GM18951 (cell line): ENCODE measurements at regions not wholly inside any gene's neighbourhood (a gene's known extent, or its start where the extent isn't known, plus 50 kb on each side); places are given as distances from the start of the nearest gene placed in this dataset.

Source experiments
- POLR2A ChIP-seq: IDR thresholded peaks from 4 replicates; pipeline ENCODE4 v1.6.1; 2011; ENCODE audit warnings: mild to moderate bottlenecking; ENCODE audit not compliant: insufficient read length, insufficient read depth; ENCODE audit errors: extremely low read depth
- in situ Hi-C: fragments of 300-500 bp; cut with MboI; formaldehyde crosslinking; loops from one replicate; pipeline ENCODE4 v1.12.0; 2022; ENCODE audit warnings: low sequenced_read_pairs, mixed read lengths, inconsistent platforms; ENCODE audit not compliant: unreplicated experiment

- in situ Hi-C loops = no loop called here
- TF ChIP-seq POLR2A = no peak
These were observed 142.4 kb downstream of the CAAP1 start for GRCh38 chr9:26750162-26750561.

GRCh38 chr9:26748449-26749058 lies 144.0 kb downstream of the CAAP1 start:
- in situ Hi-C loops = loop anchor here (25.0 kb wide), 1 partner anchor 239 kb away; no protein-coding TSS in a partner anchor
- no peak for TF ChIP-seq POLR2A

- in situ Hi-C loops = loop anchor here (25.0 kb wide), 1 partner anchor 240 kb away; no protein-coding TSS in a partner anchor
- TF ChIP-seq POLR2A = no peak
These were observed 145.0 kb downstream of the CAAP1 start for GRCh38 chr9:26747611-26748010.

- in situ Hi-C loops = loop anchor here (25.0 kb wide), 1 partner anchor 241 kb away; no protein-coding TSS in a partner anchor
- TF ChIP-seq POLR2A = no peak
These were observed 146.1 kb downstream of the CAAP1 start for GRCh38 chr9:26746357-26747072.

GRCh38 chr9:26745111-26745510 lies 147.5 kb downstream of the CAAP1 start:
- in situ Hi-C loops = loop anchor here (25.0 kb wide), 1 partner anchor 242 kb away; no protein-coding TSS in a partner anchor

GRCh38 chr9:26744191-26744965 lies 148.2 kb downstream of the CAAP1 start:
- in situ Hi-C loops = loop anchor here (25.0 kb wide), 1 partner anchor 243 kb away; no protein-coding TSS in a partner anchor
- no peak for TF ChIP-seq POLR2A

More at GRCh38 chr9:26745111-26745510, 147.5 kb downstream of the CAAP1 start:
- no peak for TF ChIP-seq POLR2A

GRCh38 chr9:26742828-26743476 lies 149.7 kb downstream of the CAAP1 start:
- TF ChIP-seq POLR2A = no peak
- in situ Hi-C loops = loop anchor here (25.0 kb wide), 1 partner anchor 244 kb away; no protein-coding TSS in a partner anchor

- no peak for TF ChIP-seq POLR2A
- in situ Hi-C loops = loop anchor here (25.0 kb wide), 1 partner anchor 252 kb away; no protein-coding TSS in a partner anchor
These were observed 157.4 kb downstream of the CAAP1 start for GRCh38 chr9:26735160-26735559.

- in situ Hi-C loops = loop anchor here (25.0 kb wide), 1 partner anchor 258 kb away; no protein-coding TSS in a partner anchor
These were observed 163.4 kb downstream of the CAAP1 start for GRCh38 chr9:26729187-26729586.

GRCh38 chr9:26727471-26727870 lies 165.1 kb downstream of the CAAP1 start:
- no peak for TF ChIP-seq POLR2A
- in situ Hi-C loops = loop anchor here (25.0 kb wide), 1 partner anchor 260 kb away; no protein-coding TSS in a partner anchor

More at GRCh38 chr9:26729187-26729586, 163.4 kb downstream of the CAAP1 start:
- TF ChIP-seq POLR2A = no peak

- in situ Hi-C loops = loop anchor here (25.0 kb wide), 1 partner anchor 262 kb away; no protein-coding TSS in a partner anchor
- no peak for TF ChIP-seq POLR2A
These were observed 167.0 kb downstream of the CAAP1 start for GRCh38 chr9:26725573-26725972.

- in situ Hi-C loops = no loop called here
These were observed 169.1 kb downstream of the CAAP1 start for GRCh38 chr9:26723486-26723885.

GRCh38 chr9:26722755-26723154 lies 169.8 kb downstream of the CAAP1 start:
- no peak for TF ChIP-seq POLR2A

More at GRCh38 chr9:26723486-26723885, 169.1 kb downstream of the CAAP1 start:
- no peak for TF ChIP-seq POLR2A

GRCh38 chr9:26710008-26710407 lies 182.6 kb downstream of the CAAP1 start:
- in situ Hi-C loops = no loop called here
- no peak for TF ChIP-seq POLR2A

More at GRCh38 chr9:26722755-26723154, 169.8 kb downstream of the CAAP1 start:
- in situ Hi-C loops = no loop called here
